ENCODE measurements at regions not wholly inside any gene's neighbourhood (a gene's known extent, or its start where the extent isn't known, plus 50 kb on each side); places are given as distances from the start of the nearest gene placed in this dataset.

GRCh38 chr1:17967623-17968255, 139.9 kb upstream of the IGSF21 start:
- no peaks in the 10 kb centered on the region for H3K36me3 ChIP-seq (ENCODE audit: control insufficient read depth, insufficient read depth, low read length)
- DNase-seq (ENCODE audit: low read depth) = no peak
- no peak for TF ChIP-seq CTCF (IDR thresholded peaks at IDR 0.05; ENCODE audit: insufficient read depth, low read length, poor library complexity, severe bottlenecking)
- H3K4me3 ChIP-seq (ENCODE audit: low read depth, low read length) = no peak overlapping the region
- H3K27me3 ChIP-seq (ENCODE audit: control insufficient read depth, insufficient read depth, low read length) = no peaks in the 10 kb centered on the region

GRCh38 chr1:17970757-17971156, 136.8 kb upstream of the IGSF21 start:
- DNase-seq (ENCODE audit: low read depth) = no peak
- TF ChIP-seq CTCF (IDR thresholded peaks at IDR 0.05; ENCODE audit: insufficient read depth, low read length, poor library complexity, severe bottlenecking) = no peak
- H3K36me3 ChIP-seq (ENCODE audit: control insufficient read depth, insufficient read depth, low read length) = no peaks in the 10 kb centered on the region
- no peaks in the 10 kb centered on the region for H3K27me3 ChIP-seq (ENCODE audit: control insufficient read depth, insufficient read depth, low read length)
- no peak overlapping the region for H3K4me3 ChIP-seq (ENCODE audit: low read depth, low read length)

- H3K4me3 ChIP-seq (ENCODE audit: low read depth, low read length) = no peak overlapping the region
- TF ChIP-seq CTCF (IDR thresholded peaks at IDR 0.05; ENCODE audit: insufficient read depth, low read length, poor library complexity, severe bottlenecking) = no peak
- H3K27me3 ChIP-seq (ENCODE audit: control insufficient read depth, insufficient read depth, low read length) = no peaks in the 10 kb centered on the region
- DNase-seq (ENCODE audit: low read depth) = no peak
- H3K36me3 ChIP-seq (ENCODE audit: control insufficient read depth, insufficient read depth, low read length) = no peaks in the 10 kb centered on the region
These were observed 133.9 kb upstream of the IGSF21 start for GRCh38 chr1:17973694-17974093.

- Histone ChIP-seq H3K4me3 (ENCODE audit: low read depth, low read length) (no peak overlapping the region), H3K27me3 (ENCODE audit: control insufficient read depth, insufficient read depth, low read length) (no peaks in the 10 kb centered on the region), H3K36me3 (ENCODE audit: control insufficient read depth, insufficient read depth, low read length) (no peaks in the 10 kb centered on the region)
- DNase-seq (ENCODE audit: low read depth) = no peak
- TF ChIP-seq CTCF (IDR thresholded peaks at IDR 0.05; ENCODE audit: insufficient read depth, low read length, poor library complexity, severe bottlenecking) = no peak
These were observed 130.7 kb upstream of the IGSF21 start for GRCh38 chr1:17976854-17977253.

GRCh38 chr1:17978016-17978415, 129.6 kb upstream of the IGSF21 start:
- Histone ChIP-seq H3K36me3 (ENCODE audit: control insufficient read depth, insufficient read depth, low read length) (no peaks in the 10 kb centered on the region), H3K4me3 (ENCODE audit: low read depth, low read length) (no peak overlapping the region), H3K27me3 (ENCODE audit: control insufficient read depth, insufficient read depth, low read length) (no peaks in the 10 kb centered on the region)
- no peak for DNase-seq (ENCODE audit: low read depth)
- TF ChIP-seq CTCF (IDR thresholded peaks at IDR 0.05; ENCODE audit: insufficient read depth, low read length, poor library complexity, severe bottlenecking) = no peak

GRCh38 chr1:17979815-17980214, 127.8 kb upstream of the IGSF21 start:
- no peak for TF ChIP-seq CTCF (IDR thresholded peaks at IDR 0.05; ENCODE audit: insufficient read depth, low read length, poor library complexity, severe bottlenecking)

More at GRCh38 chr1:17979815-17980214, 127.8 kb upstream of the IGSF21 start:
- DNase-seq (ENCODE audit: low read depth) = no peak
- H3K36me3 ChIP-seq (ENCODE audit: control insufficient read depth, insufficient read depth, low read length) = no peaks in the 10 kb centered on the region
- H3K27me3 ChIP-seq (ENCODE audit: control insufficient read depth, insufficient read depth, low read length) = no peaks in the 10 kb centered on the region
- no peak overlapping the region for H3K4me3 ChIP-seq (ENCODE audit: low read depth, low read length)
